NCI-H187 treated with DMSO at 0.1 percent for 48 hours (cell line): ENCODE measurements at regions not wholly inside any gene's neighbourhood (a gene's known extent, or its start where the extent isn't known, plus 50 kb on each side); places are given as distances from the start of the nearest gene placed in this dataset.
"Not testable (repeated sequence)": the region's sequence is repeated elsewhere in the genome, so short reads cannot be mapped to it uniquely, and the experiment has no call there.

ENCODE experiments used
- DNase-seq: peaks from one replicate; lab custom pipeline; 2025; lab: John Stamatoyannopoulos, UW

DNA sequence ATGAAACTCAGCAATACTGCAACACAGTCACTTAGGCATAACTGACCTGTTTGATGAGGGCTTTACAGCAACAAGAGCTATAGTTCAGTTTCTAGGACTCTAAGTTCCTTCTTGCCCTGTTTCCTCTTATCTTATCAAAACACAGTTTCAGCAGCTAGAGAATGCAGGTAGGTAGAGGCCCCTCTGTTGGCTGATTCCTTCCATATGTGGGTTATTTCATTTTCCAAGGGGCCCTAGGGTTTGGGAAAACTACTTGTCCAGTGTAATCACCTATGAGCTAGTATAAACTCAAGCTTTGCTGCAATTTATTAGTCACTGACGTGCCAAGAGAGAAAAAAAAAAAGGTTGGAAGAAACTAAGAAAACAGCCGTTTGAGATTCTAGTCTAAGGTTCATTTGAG is 607.7 kb upstream of the USP24 start:
- no peak for DNase-seq

DNA sequence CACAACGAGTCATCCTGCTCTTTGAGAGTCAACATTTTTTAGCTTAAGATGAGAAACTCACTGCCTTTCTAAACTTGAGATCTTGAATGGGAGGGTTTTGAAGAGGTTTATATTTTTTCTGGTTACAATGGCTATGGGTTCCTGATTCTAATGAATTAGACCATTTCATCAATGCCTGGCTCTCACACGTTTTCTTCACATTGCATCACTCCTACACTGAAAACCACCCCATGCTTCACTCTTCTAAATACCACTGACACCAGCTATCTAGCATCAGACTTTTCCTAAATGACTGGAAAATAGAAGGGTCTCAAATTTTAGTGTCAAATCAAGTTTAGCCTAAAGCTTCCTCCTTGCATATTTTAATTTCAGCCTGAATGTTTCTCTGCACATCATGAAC is 606.1 kb upstream of the USP24 start:
- DNase-seq = no peak

DNA sequence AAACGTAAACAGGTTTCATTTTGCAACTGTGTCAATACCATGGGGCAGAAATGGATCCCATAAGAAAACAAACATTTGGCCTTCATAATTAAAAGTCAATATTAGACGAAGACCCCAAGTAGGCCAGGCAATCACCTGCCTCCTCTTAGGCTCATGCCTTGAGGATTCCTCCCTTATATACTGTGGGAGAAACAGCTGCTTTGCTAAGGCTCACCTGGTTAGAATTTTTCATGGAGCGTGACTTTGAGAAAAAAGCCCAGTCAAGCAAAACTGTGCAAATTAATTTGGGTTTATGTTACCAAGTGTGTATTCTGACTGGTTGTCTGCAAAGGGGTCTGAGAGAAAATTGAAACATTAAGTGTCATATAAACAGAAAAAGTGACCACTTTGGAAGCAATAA is 605.3 kb upstream of the USP24 start:
- DNase-seq = peak; percentile 79

- no peak for DNase-seq
Observed at GRCh38 chr1:55819011-55819410, 603.8 kb upstream of the USP24 start.

DNA sequence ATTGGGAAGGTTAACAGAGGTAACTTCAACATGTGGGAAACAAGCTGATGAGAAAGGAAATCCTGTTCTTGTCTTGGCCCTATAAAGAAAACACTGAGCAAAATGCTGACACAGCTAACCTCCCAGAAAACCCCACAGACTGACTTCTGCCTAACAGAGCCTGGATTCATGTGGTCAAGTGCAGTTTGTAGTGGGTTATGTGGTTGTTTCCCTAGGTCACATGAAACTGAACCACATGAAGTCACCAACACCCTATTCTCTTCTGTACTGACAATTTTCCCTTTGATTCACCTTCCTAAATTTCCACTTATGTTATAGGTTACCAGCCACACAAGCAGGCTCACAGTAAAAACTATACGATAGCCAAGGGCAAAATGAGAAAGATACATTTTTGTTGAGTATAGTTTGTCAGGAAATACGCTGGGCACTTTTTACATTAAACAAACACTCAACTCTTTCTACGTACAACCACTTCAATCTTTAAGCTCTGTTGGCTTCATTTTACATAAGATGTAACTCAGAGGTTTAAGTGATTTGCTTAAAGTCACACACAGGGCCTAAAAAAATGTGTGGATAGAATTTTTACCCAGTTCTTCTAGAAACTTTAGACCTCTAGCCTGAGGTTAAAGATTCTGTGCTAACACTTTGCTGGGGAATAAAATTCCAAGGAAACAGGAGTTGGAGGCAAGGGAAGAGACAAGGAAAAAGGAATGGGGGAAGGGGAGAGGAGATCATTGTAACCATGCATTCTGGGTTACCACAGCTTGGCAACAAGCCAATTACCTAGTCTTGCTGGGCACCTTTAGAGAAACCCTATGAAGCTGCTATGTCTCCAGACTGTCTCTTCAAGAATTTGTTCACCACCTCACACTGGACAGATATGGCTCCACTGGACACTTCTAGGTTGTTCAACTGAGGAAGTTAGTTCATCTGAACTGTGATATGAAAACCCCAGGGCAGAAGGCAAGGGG is 601.6 kb upstream of the USP24 start:
- peak; percentile 54 for DNase-seq

- no peak for DNase-seq
Observed at GRCh38 chr1:55815745-55816455, 600.7 kb upstream of the USP24 start.

- no peak for DNase-seq
Observed at GRCh38 chr1:55814967-55815366, 599.8 kb upstream of the USP24 start.

GRCh38 chr1:55813618-55814017 is 598.5 kb upstream of the USP24 start:
- DNase-seq = no peak

DNA sequence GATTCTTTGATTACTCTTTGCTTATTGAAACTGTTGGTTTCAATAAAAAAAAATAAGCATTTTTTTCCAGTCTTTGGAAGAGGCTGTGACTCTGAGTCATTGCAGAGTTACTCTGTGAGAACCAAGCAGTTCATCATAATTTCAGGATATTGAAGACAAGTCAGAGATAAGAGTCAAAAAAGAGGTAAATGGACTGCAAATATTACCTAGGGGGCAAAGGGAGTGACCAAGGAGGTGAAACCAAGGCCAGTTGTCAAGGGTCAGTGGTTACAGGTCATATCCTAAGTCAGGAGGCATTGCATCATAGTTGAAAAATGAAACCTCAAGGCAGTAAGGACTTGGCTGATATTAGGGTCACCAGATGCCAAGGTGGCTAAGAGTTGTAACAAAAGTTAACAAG is 597.1 kb upstream of the USP24 start:
- DNase-seq = no peak

DNA sequence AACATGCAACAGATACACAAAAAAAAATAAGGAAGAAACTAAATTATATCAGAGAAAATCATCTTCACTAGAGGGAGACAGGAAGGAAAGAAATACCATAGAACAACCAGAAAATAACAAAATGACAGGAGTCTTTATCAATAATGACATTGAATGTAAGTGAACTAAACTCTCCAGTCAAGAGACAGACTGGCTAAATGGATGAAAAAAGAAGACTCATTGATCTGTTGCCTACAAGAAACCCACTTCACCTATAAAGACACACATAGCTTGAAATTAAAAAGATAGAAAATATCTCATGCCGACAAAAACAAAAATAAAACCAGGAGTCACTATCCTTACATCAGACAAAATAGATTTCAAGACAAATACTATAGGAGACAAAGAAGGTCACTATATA is 593.1 kb upstream of the USP24 start:
- no peak for DNase-seq

DNA sequence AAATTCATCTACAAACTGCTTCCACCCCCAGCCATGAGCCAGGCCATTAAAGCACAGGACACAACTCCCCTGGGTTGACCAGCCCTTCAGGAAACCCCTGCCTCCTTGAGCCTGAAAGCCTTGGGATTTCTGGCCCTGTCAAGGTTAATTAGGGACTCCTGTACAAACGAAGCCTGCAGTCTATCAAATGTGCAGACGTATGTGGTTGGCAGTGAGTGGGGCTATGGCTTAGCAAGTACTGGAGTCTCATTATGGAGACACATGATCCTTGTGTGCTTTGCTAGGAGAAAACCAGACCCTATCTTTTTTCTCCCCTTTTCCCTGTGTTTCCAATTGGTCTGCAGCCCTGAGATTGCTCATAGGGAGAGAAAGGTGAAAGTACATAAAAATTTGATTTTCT is 588.3 kb upstream of the USP24 start:
- no peak for DNase-seq

DNA sequence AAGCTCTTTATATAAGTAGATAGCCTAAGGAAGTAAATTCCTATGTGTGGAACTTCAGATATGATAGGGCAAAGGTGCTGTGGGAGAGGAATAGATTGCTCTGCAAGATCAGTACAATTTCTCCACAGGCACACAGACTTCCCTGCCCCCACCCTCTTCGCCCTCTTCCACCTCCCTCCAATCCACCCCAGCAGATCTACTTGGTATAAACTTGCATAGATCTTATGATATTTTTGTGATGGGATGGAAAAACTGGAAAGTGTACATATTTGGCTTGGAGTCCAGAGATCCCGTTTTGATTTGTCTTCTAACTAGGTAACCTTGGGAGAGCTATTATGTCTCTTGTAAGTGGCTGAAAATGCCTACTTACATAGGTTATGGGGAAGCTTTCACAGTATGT is 586.3 kb upstream of the USP24 start:
- no peak for DNase-seq

DNA sequence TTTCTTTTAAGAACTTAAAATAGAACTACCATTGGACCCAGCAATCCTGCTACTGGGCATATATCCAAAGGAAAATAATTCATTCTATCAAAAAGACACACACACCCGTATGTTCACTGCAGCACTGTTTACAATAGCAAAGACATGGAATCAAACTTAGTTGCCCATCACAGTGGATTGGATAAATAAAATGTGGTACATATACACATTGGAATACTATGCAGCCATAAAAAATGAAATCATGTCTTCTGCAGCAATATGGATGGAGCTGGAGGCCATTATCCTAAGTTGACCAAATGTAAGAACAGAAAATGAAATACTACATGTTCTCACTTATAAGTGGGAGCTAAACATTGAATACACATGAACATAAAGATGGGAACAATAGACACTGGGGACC is 585.3 kb upstream of the USP24 start:
- no peak for DNase-seq

DNA sequence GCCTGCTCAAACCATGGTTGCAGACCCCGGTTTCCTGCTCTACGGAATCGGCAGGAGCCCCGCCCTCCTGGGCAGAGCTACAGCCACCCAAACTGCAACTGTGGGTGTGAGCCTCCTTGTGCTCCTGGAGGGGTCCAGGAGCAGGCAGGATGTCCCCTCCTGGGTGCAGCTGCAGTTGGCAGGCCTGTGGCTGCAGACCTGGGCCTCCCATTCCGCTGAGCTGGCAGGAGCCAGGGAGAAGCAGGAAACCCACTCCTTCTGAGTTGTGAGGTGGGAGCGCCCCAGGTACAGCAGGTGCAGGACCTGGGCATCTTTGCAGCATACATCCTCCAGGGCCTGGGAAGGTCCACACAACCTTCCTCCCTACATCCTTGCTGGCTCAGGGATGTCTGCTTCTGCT is 578.7 kb upstream of the USP24 start:
- DNase-seq = no peak

- no peak for DNase-seq
Observed at GRCh38 chr1:55792870-55793269, 577.7 kb upstream of the USP24 start.

- DNase-seq = no peak
Observed at GRCh38 chr1:55789466-55789865, 574.3 kb upstream of the USP24 start.

GRCh38 chr1:55786396-55786795 is 571.2 kb upstream of the USP24 start:
- DNase-seq = no peak

DNA sequence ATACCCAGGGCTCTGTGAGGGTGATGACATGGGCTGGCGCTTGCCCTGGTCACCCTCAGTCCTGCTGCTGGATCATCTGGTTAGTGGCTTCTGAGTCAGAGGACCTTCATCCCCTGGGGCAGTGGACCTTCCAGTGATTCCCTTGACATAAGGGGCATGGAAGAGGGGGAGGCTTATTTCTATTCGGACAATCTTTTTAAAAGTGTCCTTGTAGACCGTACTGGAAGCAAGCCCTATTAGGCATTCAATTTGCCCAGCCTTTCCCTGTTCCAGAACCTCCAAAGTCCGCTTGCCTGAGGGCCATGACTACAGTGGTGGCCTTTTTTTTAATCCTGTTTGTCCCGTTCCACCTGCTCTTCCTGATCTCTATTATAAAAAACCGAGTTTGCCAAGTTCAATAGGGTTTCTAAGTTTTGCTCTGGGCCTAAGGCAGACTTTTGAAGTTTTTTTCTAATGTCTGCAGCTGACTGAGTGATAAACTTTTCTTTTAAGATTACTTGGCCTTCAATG is 569.8 kb upstream of the USP24 start:
- not testable (repeated sequence) for DNase-seq

GRCh38 chr1:55781944-55782482 is 566.8 kb upstream of the USP24 start:
- DNase-seq = no peak

DNA sequence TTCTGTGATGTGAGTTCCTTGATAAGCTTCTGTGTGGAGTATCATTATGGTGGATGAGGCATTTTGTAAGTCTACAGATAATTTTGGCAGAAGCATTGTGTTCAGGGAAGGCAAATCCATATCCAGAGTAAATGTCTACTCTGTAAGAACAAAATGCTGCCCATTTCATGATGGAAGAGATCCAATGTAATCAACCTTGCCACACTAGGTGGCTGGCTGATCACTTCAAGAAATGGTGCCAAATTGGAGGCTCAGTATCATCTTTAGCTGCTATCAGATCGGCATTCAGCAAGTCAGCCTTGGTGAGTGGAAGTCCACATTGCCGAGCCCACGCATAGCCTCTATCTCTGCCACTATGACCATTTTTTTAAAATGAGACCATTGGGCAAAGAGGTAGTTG is 565.8 kb upstream of the USP24 start:
- DNase-seq = no peak

DNA sequence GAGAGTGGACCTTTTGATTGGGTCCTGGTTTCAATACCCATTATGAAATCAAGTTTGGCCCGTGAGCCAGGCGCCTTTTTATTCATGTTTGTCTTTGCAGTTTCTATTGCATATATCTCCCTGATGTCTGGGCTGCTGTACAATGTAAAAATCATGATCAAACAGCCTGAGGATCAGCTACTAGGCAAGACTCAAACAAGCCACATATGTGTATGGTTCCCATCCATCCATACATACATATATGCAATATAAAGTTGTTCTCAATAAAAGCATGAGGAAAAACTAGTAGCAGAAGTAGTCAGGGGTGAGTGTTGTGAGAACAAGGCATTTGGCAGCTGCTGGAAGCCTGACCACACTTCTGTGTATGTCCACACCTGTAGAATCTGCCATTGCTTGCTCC is 562.4 kb upstream of the USP24 start:
- no peak for DNase-seq

GRCh38 chr1:55775007-55775406 is 559.8 kb upstream of the USP24 start:
- no peak for DNase-seq

DNA sequence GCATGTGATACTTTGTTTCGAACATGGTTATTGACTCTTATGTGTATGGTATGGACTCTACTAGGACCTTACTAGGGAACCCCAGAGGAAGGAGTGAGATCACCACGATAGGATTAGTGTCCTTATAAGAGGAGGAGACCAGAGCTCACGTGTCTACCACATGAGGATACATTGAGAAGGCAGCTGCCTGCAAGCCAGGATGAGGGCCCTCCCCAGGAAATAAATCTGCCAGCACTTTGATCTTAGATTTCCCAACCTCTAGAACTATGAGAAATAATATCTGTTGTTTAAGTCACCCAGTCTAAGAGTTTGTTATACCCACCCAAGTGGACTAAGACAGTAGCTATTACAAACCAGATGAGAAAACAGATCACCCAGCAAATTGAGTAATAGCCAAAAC is 559.3 kb upstream of the USP24 start:
- DNase-seq = no peak
